Prostate gland (tissue), 2 donors: ENCODE measurements at regions not wholly inside any gene's neighbourhood (a gene's known extent, or its start where the extent isn't known, plus 50 kb on each side); places are given as distances from the start of the nearest gene placed in this dataset.

Experiments used
- CTCF ChIP-seq, 4 experiments: fragments of 200-600 bp in 2 of 4; fragments of 450-650 bp in 2 of 4; sonication (generic) in 2 of 4; IDR thresholded peaks; 1 replicate in 3 of 4; 2 replicates in 1 of 4; pipeline ENCODE4 v1.5.1; 2016 to 2019; ENCODE audit warnings: antibody characterized with exemption in 4 of 4, mild to moderate bottlenecking in 2 of 4, moderate library complexity in 2 of 4
- POLR2A ChIP-seq: fragments of 450-650 bp; IDR thresholded peaks from one replicate; pipeline ENCODE4 v1.6.1; 2016; ENCODE audit warnings: antibody characterized with exemption, mild to moderate bottlenecking
- POLR2AphosphoS5 ChIP-seq: sonication (generic); formaldehyde crosslinking; IDR thresholded peaks from one replicate; pipeline ENCODE4 v1.6.1; 2017; ENCODE audit warnings: antibody characterized with exemption

- no peak for TF ChIP-seq POLR2A
- TF ChIP-seq CTCF (IDR thresholded peaks at IDR 0.05): no peak
- no peak for TF ChIP-seq POLR2AphosphoS5
These were observed 598.3 kb upstream of the CAMK1G start for GRCh38 chr1:208985231-208985630.
